CD4-positive, alpha-beta memory T cell (primary cell): ENCODE measurements at regions not wholly inside any gene's neighbourhood (a gene's known extent, or its start where the extent isn't known, plus 50 kb on each side); places are given as distances from the start of the nearest gene placed in this dataset.

ENCODE experiments used
- CTCF ChIA-PET: fragments of 350-600 bp; sonication (Branson Sonifier 250); formaldehyde crosslinking; loops from one replicate; lab custom pipeline; 2021; ENCODE audit warnings: inconsistent platforms; ENCODE audit not compliant: partially characterized antibody; lab: Charles Lee
- POLR2A ChIA-PET: fragments of 350-600 bp; sonication (Branson Sonifier 250); formaldehyde crosslinking; loops from one replicate; lab custom pipeline; 2021; ENCODE audit not compliant: partially characterized antibody; lab: Charles Lee
- DNase-seq, 5 donors: peaks; one replicate each; pipeline versions ENCODE4 v3.0.0 to v3.0.0-alpha.2; 2020 to 2022; ENCODE audit warnings: mixed read lengths in 1 of 5
- H3K27ac ChIP-seq: one replicate; pipeline ENCODE4 v1.7.0; 2013; ENCODE audit warnings: low read depth, low read length
- H3K27me3 ChIP-seq: 2 replicates; pipeline ENCODE4 v1.7.0; 2013; ENCODE audit warnings: mild to moderate bottlenecking, low read length, moderate library complexity; ENCODE audit not compliant: insufficient read depth
- H3K36me3 ChIP-seq: 2 replicates; pipeline ENCODE4 v1.7.0; 2013; ENCODE audit warnings: mild to moderate bottlenecking, low read length, moderate library complexity; ENCODE audit not compliant: insufficient read depth
- H3K4me1 ChIP-seq: 2 replicates; pipeline ENCODE4 v1.7.0; 2013; ENCODE audit warnings: mild to moderate bottlenecking, low read length, moderate library complexity; ENCODE audit not compliant: insufficient read depth
- H3K4me3 ChIP-seq, 2 donors: one replicate each; pipeline ENCODE4 v1.7.0; 2013; ENCODE audit warnings: low read length in 2 of 2, mild to moderate bottlenecking in 1 of 2
- H3K9me3 ChIP-seq, 2 donors: one replicate each; pipeline ENCODE4 v1.7.0; 2013; ENCODE audit warnings: low read length in 2 of 2, control low read depth in 1 of 2; ENCODE audit not compliant: control insufficient read depth in 1 of 2
- H3K27ac Mint-ChIP-seq, 7 donors: one replicate each; pipeline ENCODE4 v1.8.0; 2020 to 2021; ENCODE audit warnings: mixed read lengths in 7 of 7, mild to moderate bottlenecking in 6 of 7, inconsistent platforms in 3 of 7, moderate library complexity in 3 of 7
- H3K27me3 Mint-ChIP-seq, 2 donors: one replicate each; pipeline ENCODE4 v1.8.0; 2020 to 2021; ENCODE audit warnings: mixed read lengths in 2 of 2
- H3K36me3 Mint-ChIP-seq, 2 donors: one replicate each; pipeline ENCODE4 v1.8.0; 2020 to 2021; ENCODE audit warnings: mixed read lengths in 2 of 2, inconsistent platforms in 1 of 2, mild to moderate bottlenecking in 1 of 2
- H3K4me1 Mint-ChIP-seq, 4 donors: one replicate each; pipeline ENCODE4 v1.8.0; 2020 to 2021; ENCODE audit warnings: mixed read lengths in 4 of 4, mild to moderate bottlenecking in 1 of 4
- H3K4me3 Mint-ChIP-seq, 8 donors: one replicate each; pipeline ENCODE4 v1.8.0; 2020 to 2021; ENCODE audit warnings: mixed read lengths in 8 of 8, mild to moderate bottlenecking in 7 of 8, moderate library complexity in 6 of 8, inconsistent platforms in 3 of 8
- H3K9me3 Mint-ChIP-seq, 8 donors: one replicate each; pipeline ENCODE4 v1.8.0; 2020 to 2021; ENCODE audit warnings: mixed read lengths in 8 of 8, mild to moderate bottlenecking in 5 of 8, inconsistent platforms in 3 of 8, moderate library complexity in 1 of 8
- intact Hi-C: fragments of 100-400 bp; cut with micrococcal nuclease; formaldehyde crosslinking; loops from one replicate; pipeline ENCODE4 v1.15.1; 2023

DNA sequence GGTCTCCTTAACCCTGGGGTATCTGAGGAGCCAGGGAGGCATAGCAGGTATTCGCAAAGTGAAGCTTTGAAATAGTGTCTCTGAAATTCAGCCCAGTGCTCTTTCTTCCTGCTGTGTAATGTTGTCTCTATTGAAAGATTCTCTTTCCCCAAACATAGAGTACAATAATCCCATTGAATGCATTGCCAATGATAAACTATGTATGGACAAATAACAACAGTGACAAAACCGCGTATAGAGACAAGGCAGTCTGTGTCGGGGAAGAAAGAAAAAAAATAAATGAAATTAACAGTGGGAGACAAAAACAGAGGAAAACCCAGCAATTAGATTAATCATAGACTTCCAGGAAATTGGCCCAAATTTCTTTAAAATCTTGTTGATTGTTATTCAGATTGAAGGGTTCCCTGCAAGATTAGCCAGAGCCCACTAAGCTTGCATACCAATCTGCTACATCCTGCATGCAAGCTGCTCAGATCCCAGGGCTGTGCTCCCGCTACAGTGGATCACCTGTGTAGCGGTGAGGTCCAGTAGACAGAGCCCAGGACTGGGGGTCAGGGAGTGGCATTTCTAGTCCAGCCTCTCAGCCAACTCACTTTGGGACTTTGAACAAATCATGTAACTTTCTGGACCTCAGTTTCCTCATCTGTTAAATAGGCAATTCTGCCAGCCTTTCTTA is 492.8 kb downstream of the INSC start:
- POLR2A ChIA-PET, result no interaction called here
- CTCF ChIA-PET, result no interaction called here
- Histone ChIP-seq H3K36me3 (no peaks in the 10 kb centered on the region), H3K27me3 (no peaks in the 10 kb centered on the region), H3K9me3 (no peaks in the 10 kb centered on the region), H3K27ac (no peak overlapping the region), H3K4me1 (no peaks in the 10 kb centered on the region), H3K4me3 (no peak overlapping the region)
- H3K4me3 Mint-ChIP-seq, result no peak overlapping the region
- H3K4me1 Mint-ChIP-seq, result no peaks in the 10 kb centered on the region
- peaks cover 2 to 3% of the 10 kb centered on the region in 2 donors for H3K27me3 Mint-ChIP-seq
- intact Hi-C loops, result no loop called here
- H3K9me3 Mint-ChIP-seq, result peaks cover 0 to 2% (median 0%) of the 10 kb centered on the region in 8 donors
- no peak overlapping the region for H3K27ac Mint-ChIP-seq
- no peak for DNase-seq
- no peaks in the 10 kb centered on the region for H3K36me3 Mint-ChIP-seq

DNA sequence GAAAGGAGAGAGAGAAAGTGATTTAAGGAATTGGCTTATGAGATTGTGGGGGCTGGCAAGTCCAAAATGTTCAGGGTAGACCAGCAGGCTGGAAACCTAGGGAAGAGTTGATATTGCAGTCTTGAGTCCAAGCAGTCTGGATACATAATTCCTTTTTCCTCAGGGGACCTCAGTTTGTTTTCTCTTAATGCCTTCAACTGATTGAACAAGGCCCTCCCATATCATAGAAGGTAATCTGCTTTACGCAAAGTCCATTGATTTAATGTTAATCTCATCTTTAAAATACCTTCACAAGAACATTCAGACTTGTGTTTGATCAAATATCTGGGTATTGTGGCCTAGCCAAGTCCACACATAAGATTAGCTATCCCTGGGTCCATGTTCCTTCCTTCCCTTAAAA is 494.7 kb downstream of the INSC start:
- Histone ChIP-seq H3K27ac (no peak overlapping the region), H3K9me3 (no peaks in the 10 kb centered on the region), H3K36me3 (no peaks in the 10 kb centered on the region), H3K4me3 (no peak overlapping the region), H3K27me3 (no peaks in the 10 kb centered on the region), H3K4me1 (no peaks in the 10 kb centered on the region)
- ChIA-PET CTCF (no interaction called here), POLR2A (no interaction called here)
- no peak for DNase-seq
- intact Hi-C loops, result no loop called here
- Mint-ChIP-seq H3K36me3 (no peaks in the 10 kb centered on the region), H3K27ac (no peak overlapping the region), H3K4me1 (no peaks in the 10 kb centered on the region), H3K27me3 (peaks cover 2 to 3% of the 10 kb centered on the region in 2 donors), H3K4me3 (no peak overlapping the region), H3K9me3 (peaks cover 0 to 2% (median 0%) of the 10 kb centered on the region in 8 donors)

DNA sequence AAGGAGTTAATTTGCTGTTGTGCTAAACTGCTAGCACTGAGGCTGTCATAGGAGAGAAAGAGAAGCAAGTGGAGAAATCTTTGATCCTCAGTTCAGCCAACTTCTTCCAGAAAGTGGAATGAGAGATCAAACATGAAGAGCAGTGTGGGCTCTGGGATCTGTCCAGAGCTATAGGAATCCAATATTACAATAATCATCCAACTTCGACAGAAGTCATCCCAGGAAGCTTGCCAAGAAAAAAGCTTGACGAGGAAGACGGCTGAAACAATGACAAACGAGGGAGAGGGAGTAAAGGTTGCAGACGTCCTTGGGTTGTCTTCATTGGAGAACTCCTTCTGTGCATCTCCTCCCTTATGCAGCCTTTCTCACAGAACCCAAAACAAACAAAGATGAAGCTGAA is 496.2 kb downstream of the INSC start:
- Mint-ChIP-seq H3K27ac (no peak overlapping the region), H3K27me3 (peaks cover 2 to 3% of the 10 kb centered on the region in 2 donors), H3K4me1 (no peaks in the 10 kb centered on the region), H3K4me3 (no peak overlapping the region), H3K9me3 (peaks cover 0 to 2% (median 0%) of the 10 kb centered on the region in 8 donors), H3K36me3 (no peaks in the 10 kb centered on the region)
- Histone ChIP-seq H3K4me3 (no peak overlapping the region), H3K27ac (no peak overlapping the region), H3K36me3 (no peaks in the 10 kb centered on the region), H3K27me3 (no peaks in the 10 kb centered on the region), H3K4me1 (no peaks in the 10 kb centered on the region), H3K9me3 (no peaks in the 10 kb centered on the region)
- no peak for DNase-seq
- CTCF ChIA-PET, result no interaction called here
- intact Hi-C loops, result no loop called here
- POLR2A ChIA-PET, result no interaction called here

DNA sequence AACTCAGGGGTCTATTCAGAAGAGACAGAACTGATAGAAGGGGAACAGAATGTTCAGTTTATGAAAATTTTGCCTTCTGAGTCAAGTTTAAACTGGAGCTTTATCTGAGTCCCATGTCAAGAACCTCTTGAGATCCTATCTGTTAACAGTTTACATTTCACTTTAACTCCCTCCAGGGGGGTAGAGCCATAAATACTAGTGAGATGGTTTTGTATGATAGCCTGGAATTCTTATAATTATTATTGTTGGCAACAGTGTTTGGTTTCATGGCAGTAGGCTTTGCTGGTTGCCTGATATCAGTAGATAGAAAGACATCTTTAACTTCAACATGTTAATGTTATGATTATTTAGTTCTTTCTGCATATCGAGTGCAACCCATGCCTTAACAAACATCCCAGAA is 498.5 kb downstream of the INSC start:
- no peak overlapping the region for H3K27ac Mint-ChIP-seq
- H3K36me3 ChIP-seq, result no peaks in the 10 kb centered on the region
- CTCF ChIA-PET, result no interaction called here
- H3K27me3 Mint-ChIP-seq, result peaks cover 2% of the 10 kb centered on the region in 2 donors
- intact Hi-C loops, result no loop called here
- no peak overlapping the region for H3K27ac ChIP-seq
- H3K9me3 Mint-ChIP-seq, result peaks cover 0 to 2% (median 0%) of the 10 kb centered on the region in 8 donors
- no peak overlapping the region for H3K4me3 Mint-ChIP-seq
- no peak overlapping the region for H3K4me3 ChIP-seq
- POLR2A ChIA-PET, result no interaction called here
- H3K4me1 Mint-ChIP-seq, result no peaks in the 10 kb centered on the region
- H3K9me3 ChIP-seq, result no peaks in the 10 kb centered on the region
- no peaks in the 10 kb centered on the region for H3K4me1 ChIP-seq
- H3K27me3 ChIP-seq, result no peaks in the 10 kb centered on the region
- DNase-seq, result no peak
- no peaks in the 10 kb centered on the region for H3K36me3 Mint-ChIP-seq

DNA sequence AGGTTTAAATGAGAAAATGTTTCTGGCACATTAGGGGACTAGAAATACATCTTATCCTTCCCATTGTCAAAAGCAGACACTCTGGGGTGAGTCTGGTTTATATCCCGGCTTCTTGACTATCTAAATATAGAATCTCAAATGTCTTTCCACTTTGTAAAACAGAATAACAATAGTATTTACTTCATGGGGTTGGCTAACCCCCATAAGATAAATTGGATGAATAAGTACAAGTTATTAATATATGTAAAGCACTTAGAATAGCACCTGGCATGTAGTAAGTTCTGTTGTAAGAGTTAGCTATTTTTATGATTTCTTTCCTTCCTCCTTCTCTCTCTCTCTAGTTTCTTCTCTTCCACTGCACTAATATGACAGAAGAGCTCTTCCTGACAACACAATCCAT is 499.1 kb downstream of the INSC start:
- H3K27me3 Mint-ChIP-seq, result peaks cover 2% of the 10 kb centered on the region in 2 donors
- no peak overlapping the region for H3K4me3 ChIP-seq
- no peaks in the 10 kb centered on the region for H3K9me3 ChIP-seq
- ChIA-PET POLR2A (no interaction called here), CTCF (no interaction called here)
- H3K4me3 Mint-ChIP-seq, result no peak overlapping the region
- no peaks in the 10 kb centered on the region for H3K27me3 ChIP-seq
- intact Hi-C loops, result no loop called here
- H3K27ac Mint-ChIP-seq, result peak overlapping the region in 1 of 7 donors; percentile 14
- no peak for DNase-seq
- H3K36me3 Mint-ChIP-seq, result no peaks in the 10 kb centered on the region
- no peaks in the 10 kb centered on the region for H3K4me1 ChIP-seq
- H3K4me1 Mint-ChIP-seq, result no peaks in the 10 kb centered on the region
- no peaks in the 10 kb centered on the region for H3K36me3 ChIP-seq
- peaks cover 0 to 2% (median 0%) of the 10 kb centered on the region in 8 donors for H3K9me3 Mint-ChIP-seq
- H3K27ac ChIP-seq, result no peak overlapping the region

DNA sequence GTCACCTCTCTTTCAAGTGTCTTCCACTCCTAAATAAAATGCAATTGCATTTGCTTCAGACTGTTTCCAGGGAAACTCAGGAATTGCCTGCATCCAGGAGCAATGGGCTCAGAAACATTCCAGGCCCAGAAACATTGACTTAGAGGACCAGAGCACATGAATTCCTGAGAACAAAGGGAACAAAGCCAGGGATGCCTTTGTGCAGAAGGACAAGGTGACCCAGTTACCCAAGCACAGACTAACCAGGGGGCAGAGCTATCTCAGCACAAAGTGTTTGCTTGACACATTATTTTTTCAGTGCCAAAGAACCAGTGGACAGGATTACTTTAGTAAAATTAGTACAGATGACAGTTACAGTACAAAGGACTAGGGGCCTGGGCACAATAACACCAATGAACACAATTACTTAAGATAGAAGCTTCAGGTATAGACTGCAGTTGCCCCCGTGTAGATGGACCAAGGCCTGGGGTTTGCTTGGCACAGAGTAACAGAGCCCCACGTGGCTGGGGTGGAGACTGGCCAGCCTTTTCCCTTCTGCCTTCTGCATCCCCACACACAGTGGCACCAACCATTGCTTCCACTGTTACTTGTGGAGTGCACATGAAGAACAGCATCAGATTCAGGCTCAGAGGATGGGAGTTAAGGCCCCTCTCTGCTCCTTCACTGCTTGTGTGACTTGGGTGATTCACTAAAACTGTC is 500.8 kb downstream of the INSC start:
- POLR2A ChIA-PET, result no interaction called here
- Mint-ChIP-seq H3K4me3 (no peak overlapping the region), H3K9me3 (peaks cover 0 to 2% (median 0%) of the 10 kb centered on the region in 8 donors), H3K4me1 (no peaks in the 10 kb centered on the region), H3K27ac (no peak overlapping the region), H3K36me3 (no peaks in the 10 kb centered on the region), H3K27me3 (peaks cover 2% of the 10 kb centered on the region in 2 donors)
- Histone ChIP-seq H3K27ac (no peak overlapping the region), H3K36me3 (no peaks in the 10 kb centered on the region), H3K4me1 (no peaks in the 10 kb centered on the region), H3K4me3 (no peak overlapping the region), H3K9me3 (no peaks in the 10 kb centered on the region), H3K27me3 (no peaks in the 10 kb centered on the region)
- intact Hi-C loops, result no loop called here
- CTCF ChIA-PET, result no interaction called here
- no peak for DNase-seq

DNA sequence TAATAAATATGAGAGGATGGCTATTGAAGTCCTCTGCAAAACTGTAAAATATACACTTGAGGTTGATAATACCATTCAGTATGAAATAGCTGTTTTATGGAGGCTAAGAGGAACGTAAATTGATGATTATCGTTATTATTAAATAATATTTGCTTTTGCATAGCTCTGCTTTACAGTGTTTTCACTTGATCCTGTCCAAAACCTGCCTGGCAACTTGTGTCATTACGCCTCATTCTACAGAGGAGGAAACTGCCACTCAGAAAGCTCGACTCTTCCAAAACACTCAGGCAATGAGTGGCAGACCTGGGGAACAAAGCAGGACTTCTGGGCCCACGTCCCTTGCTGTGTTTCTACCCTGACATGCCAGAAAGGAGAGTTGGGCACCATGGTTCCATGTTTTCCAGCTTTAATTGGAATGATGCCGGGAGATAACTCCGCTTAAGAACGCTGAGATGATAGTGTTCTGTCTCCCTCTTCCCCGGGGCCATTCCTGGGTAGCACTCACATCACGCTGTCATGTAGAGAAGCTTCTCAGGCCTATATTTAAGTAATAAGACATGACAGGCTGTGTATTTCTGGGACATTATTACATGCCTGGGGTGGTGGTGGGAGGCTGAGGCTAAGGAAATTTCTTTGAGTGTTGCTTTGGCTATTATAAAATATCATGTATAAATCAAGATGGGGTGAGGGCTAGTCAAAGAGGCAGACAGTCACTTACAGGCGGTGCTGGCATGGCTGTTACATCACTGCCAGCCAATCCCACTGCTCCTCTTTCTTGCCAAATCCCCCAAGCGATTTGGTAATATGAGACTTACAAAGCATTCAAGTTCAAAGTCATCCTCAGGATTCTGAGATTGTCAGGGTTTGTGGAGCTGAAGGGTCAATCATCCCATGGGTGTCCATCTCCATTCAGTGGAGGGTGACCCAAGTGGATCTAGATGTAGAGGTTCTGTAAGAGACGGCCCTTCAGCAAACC is 501.7 kb downstream of the INSC start:
- DNase-seq, result no peak
- H3K27ac ChIP-seq, result no peak overlapping the region
- ChIA-PET CTCF (no interaction called here), POLR2A (no interaction called here)
- Mint-ChIP-seq H3K27me3 (peaks cover 5 to 6% of the 10 kb centered on the region in 2 donors), H3K36me3 (no peaks in the 10 kb centered on the region), H3K9me3 (peaks cover 0 to 2% (median 0%) of the 10 kb centered on the region in 8 donors), H3K4me1 (no peaks in the 10 kb centered on the region), H3K4me3 (no peak overlapping the region), H3K27ac (no peak overlapping the region)
- no peak overlapping the region for H3K4me3 ChIP-seq
- no peaks in the 10 kb centered on the region for H3K4me1 ChIP-seq
- intact Hi-C loops, result no loop called here
- no peaks in the 10 kb centered on the region for H3K9me3 ChIP-seq
- no peaks in the 10 kb centered on the region for H3K36me3 ChIP-seq
- H3K27me3 ChIP-seq, result no peaks in the 10 kb centered on the region
